ENCODE measurements at regions not wholly inside any gene's neighbourhood (a gene's known extent, or its start where the extent isn't known, plus 50 kb on each side); places are given as distances from the start of the nearest gene placed in this dataset.

DNA sequence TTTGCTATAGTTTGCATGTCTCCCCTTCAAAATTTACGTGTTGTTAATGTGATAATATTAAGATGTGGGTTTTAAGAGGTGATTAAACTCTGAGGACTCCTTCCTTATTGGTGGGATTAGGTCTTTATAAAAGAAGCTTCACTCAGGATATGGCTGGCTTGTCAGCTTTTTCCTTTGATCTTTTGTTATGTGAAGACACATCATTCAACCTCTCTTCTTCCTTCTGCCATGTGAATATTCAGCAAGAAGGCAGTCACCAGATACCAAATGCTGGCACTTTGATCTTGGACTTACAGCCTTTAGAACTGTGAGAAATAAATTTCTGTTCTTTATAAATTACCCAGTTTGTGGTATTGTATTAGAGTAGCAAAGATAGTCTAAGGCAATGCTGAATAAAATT, 855.9 kb upstream of the CDH10 start:
- no peak overlapping the region for H2AFZ ChIP-seq (ENCODE audit: low read length)
- intact Hi-C loops (cut with micrococcal nuclease), result no loop called here
- H3K9me2 ChIP-seq (replicated peaks; ENCODE audit: low read length), result no peaks in the 10 kb centered on the region
- H3K4me3 ChIP-seq (ENCODE audit: low read length), result no peak overlapping the region
- TF ChIP-seq EZH2phosphoT487 (IDR thresholded peaks at IDR 0.05; ENCODE audit: borderline replicate concordance, low read length) (no peak), EZH2 (IDR thresholded peaks at IDR 0.05; ENCODE audit: low read length, unreplicated experiment) (no peak), CTCF (conservative IDR thresholded peaks at IDR 0.05; ENCODE audit: low read depth, low read length) (no peak)
- POLR2A ChIA-PET (ENCODE audit: unreplicated experiment), result no interaction called here
- H3K79me2 ChIP-seq (ENCODE audit: low read length), result no peaks in the 10 kb centered on the region
- BruUV-seq (replicated peaks), result no TSS peak
- no peak overlapping the region for H3K27ac ChIP-seq (ENCODE audit: low read length)
- peaks cover 6% of the 10 kb centered on the region; the same call in 1 of the 2 replicates for H3K4me1 ChIP-seq (ENCODE audit: insufficient read depth, low read length)
- H3K27me3 ChIP-seq (ENCODE audit: low read length), result no peaks in the 10 kb centered on the region
- H3K36me3 ChIP-seq (ENCODE audit: low read depth, low read length), result no peaks in the 10 kb centered on the region
- no peak overlapping the region for H3K9ac ChIP-seq (ENCODE audit: low read length)
- no peaks in the 10 kb centered on the region for H4K20me1 ChIP-seq (ENCODE audit: low read length)
- CTCF ChIA-PET, result no interaction called here
- DNase-seq, result no peak
- H3K9me3 ChIP-seq (ENCODE audit: low read length), result no peaks in the 10 kb centered on the region
- ATAC-seq, result no peak; the same call in 1 of the 2 replicates
- no peak overlapping the region for H3K4me2 ChIP-seq (ENCODE audit: low read length)
- H3F3A ChIP-seq (ENCODE audit: low read length, unreplicated experiment), result no peaks in the 10 kb centered on the region

- H3K9ac ChIP-seq (ENCODE audit: low read length), result no peak overlapping the region
- no peaks in the 10 kb centered on the region for H3K27me3 ChIP-seq (ENCODE audit: low read length)
- BruUV-seq (replicated peaks), result no TSS peak
- H3F3A ChIP-seq (ENCODE audit: low read length, unreplicated experiment), result no peaks in the 10 kb centered on the region
- intact Hi-C loops (cut with micrococcal nuclease), result no loop called here
- no peaks in the 10 kb centered on the region for H3K9me2 ChIP-seq (replicated peaks; ENCODE audit: low read length)
- no peak overlapping the region for H3K27ac ChIP-seq (ENCODE audit: low read length)
- H2AFZ ChIP-seq (ENCODE audit: low read length), result peak overlapping the region; percentile 50; the same call in 1 of the 2 replicates
- CTCF ChIA-PET, result no interaction called here
- H3K36me3 ChIP-seq (ENCODE audit: low read depth, low read length), result no peaks in the 10 kb centered on the region
- TF ChIP-seq EZH2phosphoT487 (IDR thresholded peaks at IDR 0.05; ENCODE audit: borderline replicate concordance, low read length) (no peak), CTCF (conservative IDR thresholded peaks at IDR 0.05; ENCODE audit: low read depth, low read length) (no peak), EZH2 (IDR thresholded peaks at IDR 0.05; ENCODE audit: low read length, unreplicated experiment) (no peak)
- POLR2A ChIA-PET (ENCODE audit: unreplicated experiment), result no interaction called here
- DNase-seq (peak; percentile 74), ATAC-seq (peak; percentile 59)
- peak overlapping the region; percentile 50 for H3K4me2 ChIP-seq (ENCODE audit: low read length)
- peaks cover 21% of the 10 kb centered on the region for H3K4me1 ChIP-seq (ENCODE audit: insufficient read depth, low read length)
- no peaks in the 10 kb centered on the region for H3K9me3 ChIP-seq (ENCODE audit: low read length)
- H3K4me3 ChIP-seq (ENCODE audit: low read length), result no peak overlapping the region
- no peaks in the 10 kb centered on the region for H3K79me2 ChIP-seq (ENCODE audit: low read length)
- no peaks in the 10 kb centered on the region for H4K20me1 ChIP-seq (ENCODE audit: low read length)
Measured at GRCh38 chr5:25489834-25490538, 845.2 kb upstream of the CDH10 start.

DNA sequence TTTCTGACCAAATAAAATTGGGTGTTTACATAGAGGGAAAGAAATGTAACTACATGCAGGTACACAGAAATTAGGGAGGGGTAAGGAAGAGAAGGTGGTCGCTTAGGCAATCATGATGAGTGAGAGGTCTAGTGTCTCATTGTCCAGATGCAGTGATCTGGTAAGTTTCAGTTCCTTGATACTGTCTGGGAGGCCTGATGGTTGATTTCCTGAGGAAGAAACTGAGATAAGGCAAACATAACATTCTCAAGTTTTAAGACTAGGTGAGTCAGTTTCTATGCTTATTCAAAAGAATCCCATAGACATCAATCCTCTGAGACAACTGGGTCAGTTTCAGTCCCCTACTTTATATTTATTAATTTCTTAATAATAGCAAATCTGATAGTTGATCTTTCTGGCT, 843.3 kb upstream of the CDH10 start:
- Histone ChIP-seq H3K36me3 (ENCODE audit: low read depth, low read length) (no peaks in the 10 kb centered on the region), H3K27me3 (ENCODE audit: low read length) (no peaks in the 10 kb centered on the region), H3K4me3 (ENCODE audit: low read length) (no peak overlapping the region), H3K9me2 (replicated peaks; ENCODE audit: low read length) (no peaks in the 10 kb centered on the region), H4K20me1 (ENCODE audit: low read length) (no peaks in the 10 kb centered on the region), H3K4me1 (ENCODE audit: insufficient read depth, low read length) (peaks cover 21% of the 10 kb centered on the region), H3K79me2 (ENCODE audit: low read length) (no peaks in the 10 kb centered on the region), H3F3A (ENCODE audit: low read length, unreplicated experiment) (no peaks in the 10 kb centered on the region), H2AFZ (ENCODE audit: low read length) (no peak overlapping the region), H3K27ac (ENCODE audit: low read length) (no peak overlapping the region), H3K4me2 (ENCODE audit: low read length) (no peak overlapping the region), H3K9ac (ENCODE audit: low read length) (no peak overlapping the region), H3K9me3 (ENCODE audit: low read length) (no peaks in the 10 kb centered on the region)
- peak; percentile 7 for DNase-seq
- CTCF ChIA-PET, result no interaction called here
- TF ChIP-seq EZH2 (IDR thresholded peaks at IDR 0.05; ENCODE audit: low read length, unreplicated experiment) (no peak), EZH2phosphoT487 (IDR thresholded peaks at IDR 0.05; ENCODE audit: borderline replicate concordance, low read length) (no peak), CTCF (conservative IDR thresholded peaks at IDR 0.05; ENCODE audit: low read depth, low read length) (no peak)
- POLR2A ChIA-PET (ENCODE audit: unreplicated experiment), result no interaction called here
- ATAC-seq, result no peak
- no TSS peak for BruUV-seq (replicated peaks)
- intact Hi-C loops (cut with micrococcal nuclease), result no loop called here
